ENCODE measurements at regions not wholly inside any gene's neighbourhood (a gene's known extent, or its start where the extent isn't known, plus 50 kb on each side); places are given as distances from the start of the nearest gene placed in this dataset.

GRCh38 chr11:109251230-109251629, 170.8 kb upstream of the C11orf87 start:
- no peak for DNase-seq (ENCODE audit: low read depth in 2 of 2)
- no peak overlapping the region for H3K4me3 ChIP-seq (replicated peaks in 1 of 2; ENCODE audit: low read depth in 2 of 2, low read length in 2 of 2)
- TF ChIP-seq, protein P1, sequence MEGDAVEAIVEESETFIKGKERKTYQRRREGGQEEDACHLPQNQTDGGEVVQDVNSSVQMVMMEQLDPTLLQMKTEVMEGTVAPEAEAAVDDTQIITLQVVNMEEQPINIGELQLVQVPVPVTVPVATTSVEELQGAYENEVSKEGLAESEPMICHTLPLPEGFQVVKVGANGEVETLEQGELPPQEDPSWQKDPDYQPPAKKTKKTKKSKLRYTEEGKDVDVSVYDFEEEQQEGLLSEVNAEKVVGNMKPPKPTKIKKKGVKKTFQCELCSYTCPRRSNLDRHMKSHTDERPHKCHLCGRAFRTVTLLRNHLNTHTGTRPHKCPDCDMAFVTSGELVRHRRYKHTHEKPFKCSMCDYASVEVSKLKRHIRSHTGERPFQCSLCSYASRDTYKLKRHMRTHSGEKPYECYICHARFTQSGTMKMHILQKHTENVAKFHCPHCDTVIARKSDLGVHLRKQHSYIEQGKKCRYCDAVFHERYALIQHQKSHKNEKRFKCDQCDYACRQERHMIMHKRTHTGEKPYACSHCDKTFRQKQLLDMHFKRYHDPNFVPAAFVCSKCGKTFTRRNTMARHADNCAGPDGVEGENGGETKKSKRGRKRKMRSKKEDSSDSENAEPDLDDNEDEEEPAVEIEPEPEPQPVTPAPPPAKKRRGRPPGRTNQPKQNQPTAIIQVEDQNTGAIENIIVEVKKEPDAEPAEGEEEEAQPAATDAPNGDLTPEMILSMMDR (IDR thresholded peaks at IDR 0.05; ENCODE audit: low read depth, low read length) = no peak

DNA sequence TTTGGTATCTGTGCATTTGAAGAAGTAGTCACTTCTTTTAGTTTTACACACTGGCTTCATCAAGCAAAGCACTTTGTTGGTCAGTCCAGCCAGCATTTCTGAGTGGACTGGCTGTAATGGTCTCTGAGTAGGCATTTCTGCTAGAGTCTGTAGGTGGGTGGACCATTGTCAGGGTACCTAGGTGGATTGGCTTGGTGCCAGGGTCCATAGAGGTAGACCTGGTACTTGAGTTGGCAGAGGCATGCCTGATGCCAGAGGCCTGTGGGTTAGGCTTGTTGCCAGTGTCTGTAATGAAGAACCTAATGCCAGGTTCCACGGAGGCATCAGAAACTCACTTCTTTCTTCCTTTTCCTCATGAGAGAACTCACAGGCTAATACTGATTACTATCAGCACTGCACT, 157.9 kb upstream of the C11orf87 start:
- DNase-seq (ENCODE audit: low read depth in 2 of 2) = no peak
- TF ChIP-seq, protein P1 (IDR thresholded peaks at IDR 0.05; ENCODE audit: low read depth, low read length) = no peak
- H3K4me3 ChIP-seq (replicated peaks in 1 of 2; ENCODE audit: low read depth in 2 of 2, low read length in 2 of 2) = no peak overlapping the region

GRCh38 chr11:109267293-109268095, 154.5 kb upstream of the C11orf87 start:
- no peak overlapping the region for H3K4me3 ChIP-seq (replicated peaks in 1 of 2; ENCODE audit: low read depth in 2 of 2, low read length in 2 of 2)
- TF ChIP-seq, protein P1 (IDR thresholded peaks at IDR 0.05; ENCODE audit: low read depth, low read length) = no peak
- DNase-seq (ENCODE audit: low read depth in 2 of 2) = peak in 1 of 2 donors; percentile 12

DNA sequence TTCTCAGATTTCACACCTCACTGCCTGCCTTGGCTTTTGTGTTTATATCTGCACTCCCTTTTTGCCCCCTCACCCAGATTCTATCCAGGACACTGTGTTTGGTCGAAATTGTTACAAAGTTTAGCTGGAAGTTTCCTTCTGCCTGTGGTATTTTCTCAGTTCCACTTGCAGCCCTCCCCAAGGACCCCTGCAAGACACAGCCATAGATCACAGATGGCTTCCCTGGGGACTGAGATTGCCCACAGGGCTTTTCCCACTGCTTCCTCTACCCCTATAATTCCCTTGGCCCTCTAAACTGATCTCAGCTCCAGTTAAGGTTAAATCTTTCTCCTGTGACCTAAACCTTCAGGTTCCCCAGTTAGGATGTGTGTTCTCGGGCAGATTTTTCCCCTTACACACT, 146.1 kb upstream of the C11orf87 start:
- DNase-seq (ENCODE audit: low read depth in 2 of 2) = no peak

DNA sequence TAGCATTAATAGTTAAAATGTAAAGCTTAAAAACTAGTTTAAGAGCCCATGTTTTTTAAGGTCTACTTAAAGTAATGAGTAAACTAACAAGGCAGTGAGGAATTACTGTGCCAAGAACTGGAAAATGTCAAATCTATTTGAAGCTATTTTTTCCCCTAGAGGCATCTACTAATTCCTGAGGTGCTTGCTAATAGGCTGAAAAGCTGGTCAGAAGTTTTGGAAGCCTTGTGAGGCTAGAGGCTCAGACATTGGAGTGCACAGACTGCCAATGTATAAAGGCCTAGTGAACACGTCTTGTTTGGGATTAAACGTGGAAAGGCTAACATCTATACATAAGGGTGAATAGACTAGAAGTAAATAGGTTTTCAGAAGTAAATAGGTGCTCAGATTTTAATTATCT, 136.5 kb upstream of the C11orf87 start:
- H3K4me3 ChIP-seq (replicated peaks in 1 of 2; ENCODE audit: low read depth in 2 of 2, low read length in 2 of 2) = no peak overlapping the region
- no peak for DNase-seq (ENCODE audit: low read depth in 2 of 2)
- TF ChIP-seq, protein P1 (IDR thresholded peaks at IDR 0.05; ENCODE audit: low read depth, low read length) = no peak

More for the DNA sequence above, 146.1 kb upstream of the C11orf87 start:
- no peak overlapping the region for H3K4me3 ChIP-seq (replicated peaks in 1 of 2; ENCODE audit: low read depth in 2 of 2, low read length in 2 of 2)
- TF ChIP-seq, protein P1 (IDR thresholded peaks at IDR 0.05; ENCODE audit: low read depth, low read length) = no peak

GRCh38 chr11:109291553-109291952, 130.4 kb upstream of the C11orf87 start:
- no peak for DNase-seq (ENCODE audit: low read depth in 2 of 2)
- H3K4me3 ChIP-seq (replicated peaks in 1 of 2; ENCODE audit: low read depth in 2 of 2, low read length in 2 of 2) = no peak overlapping the region
- TF ChIP-seq, protein P1 (IDR thresholded peaks at IDR 0.05; ENCODE audit: low read depth, low read length) = no peak

All from cardiac fibroblast (primary cell).